Panc1 (cell line): ENCODE measurements at regions not wholly inside any gene's neighbourhood (a gene's known extent, or its start where the extent isn't known, plus 50 kb on each side); places are given as distances from the start of the nearest gene placed in this dataset.

ENCODE experiments used
- ATAC-seq: fragments of 200-7000 bp; cut with Tn5 transposase; 2 replicates; pipeline ENCODE4 v1.9.1; 2020; ENCODE audit warnings: mild to moderate bottlenecking, moderate library complexity
- BruUV-seq: library from RNA; stranded (reverse); fragments of 400-500 nt; replicated peaks from 2 replicates; lab custom pipeline; 2021; lab: Mats Ljungman, UMichigan
- CTCF ChIA-PET: fragments of 300-600 bp; sonication (Branson Sonifier 250); formaldehyde crosslinking; loops from one replicate; lab custom pipeline; 2022; ENCODE audit warnings: antibody characterized with exemption; lab: Charles Lee
- POLR2A ChIA-PET: fragments of 300-600 bp; sonication (Branson Sonifier 250); formaldehyde crosslinking; loops from one replicate; lab custom pipeline; 2022; ENCODE audit warnings: antibody characterized with exemption; lab: Charles Lee
- DNase-seq: peaks from one replicate; pipeline ENCODE4 v3.0.0-alpha.2; 2010; ENCODE audit warnings: low read depth, low spot score
- H3K27ac ChIP-seq: 2 replicates; pipeline ENCODE4 v1.5.1; 2011; ENCODE audit warnings: mild to moderate bottlenecking, low read length, inconsistent platforms
- H3K27me3 ChIP-seq: fragments of 200-500 bp; sonication (Bioruptor generic); 2 replicates; pipeline ENCODE4 v1.6.0; 2014; ENCODE audit warnings: low read length, inconsistent platforms; ENCODE audit not compliant: control insufficient read depth, insufficient read depth
- H3K36me3 ChIP-seq: fragments of 200-500 bp; sonication (Bioruptor generic); 2 replicates; pipeline ENCODE4 v1.5.1; 2014; ENCODE audit warnings: inconsistent platforms, mild to moderate bottlenecking, low read length, moderate library complexity; ENCODE audit not compliant: control insufficient read depth, insufficient read depth
- H3K4me1 ChIP-seq: 2 replicates; pipeline ENCODE4 v1.5.1; 2011; ENCODE audit warnings: inconsistent platforms, mild to moderate bottlenecking, low read length, moderate library complexity; ENCODE audit not compliant: control insufficient read depth, insufficient read depth
- H3K4me3 ChIP-seq, 2 experiments: 2 replicates each; pipeline ENCODE4 v1.5.1; 2011 to 2012; ENCODE audit warnings: low read depth in 2 of 2, low read length in 2 of 2, mild to moderate bottlenecking in 2 of 2, inconsistent platforms in 1 of 2, moderate library complexity in 1 of 2
- H3K9me3 ChIP-seq: fragments of 200-500 bp; sonication (Bioruptor generic); 2 replicates; pipeline ENCODE4 v1.5.1; 2014; ENCODE audit warnings: low read depth, mild to moderate bottlenecking, inconsistent platforms, low read length, moderate library complexity; ENCODE audit not compliant: control insufficient read depth, insufficient read depth
- POLR2AphosphoS5 ChIP-seq: IDR thresholded peaks from 2 replicates; pipeline ENCODE4 v1.6.1; 2012; ENCODE audit warnings: mild to moderate bottlenecking, low read depth, low read length, moderate library complexity
- SIN3A ChIP-seq: IDR thresholded peaks from 2 replicates; pipeline ENCODE4 v1.6.1; 2012; ENCODE audit warnings: low read depth, mild to moderate bottlenecking, low read length, moderate library complexity, borderline replicate concordance; ENCODE audit not compliant: insufficient read depth
- TCF7L2 ChIP-seq: IDR thresholded peaks from 2 replicates; pipeline ENCODE4 v1.6.1; 2011; ENCODE audit warnings: mild to moderate bottlenecking, low read depth, low read length, inconsistent platforms
- in situ Hi-C: cut with HindIII; loops from 2 replicates; pipeline ENCODE4 v1.10.0; 2016; ENCODE audit warnings: low sequenced_read_pairs, low pct_unique_long_range_greater_than_20kb
- intact Hi-C: fragments of 100-400 bp; cut with micrococcal nuclease; formaldehyde crosslinking; loops from one replicate; pipeline ENCODE4 v1.10.0; 2022; ENCODE audit not compliant: unreplicated experiment
- TF ChIP-seq, protein P1 (sequence below), 2 experiments: IDR thresholded peaks; 2 replicates each; pipeline ENCODE4 v1.6.1; 2011 to 2012; ENCODE audit warnings: low read depth in 2 of 2, control low read depth in 1 of 2, low read length in 1 of 2, mild to moderate bottlenecking in 1 of 2, moderate library complexity in 1 of 2; ENCODE audit not compliant: insufficient read depth in 1 of 2
- TF ChIP-seq, protein P2 (sequence below): fragments of 450-650 bp; IDR thresholded peaks from 2 replicates; pipeline ENCODE4 v1.5.1; 2017; ENCODE audit warnings: mild to moderate bottlenecking

DNA sequence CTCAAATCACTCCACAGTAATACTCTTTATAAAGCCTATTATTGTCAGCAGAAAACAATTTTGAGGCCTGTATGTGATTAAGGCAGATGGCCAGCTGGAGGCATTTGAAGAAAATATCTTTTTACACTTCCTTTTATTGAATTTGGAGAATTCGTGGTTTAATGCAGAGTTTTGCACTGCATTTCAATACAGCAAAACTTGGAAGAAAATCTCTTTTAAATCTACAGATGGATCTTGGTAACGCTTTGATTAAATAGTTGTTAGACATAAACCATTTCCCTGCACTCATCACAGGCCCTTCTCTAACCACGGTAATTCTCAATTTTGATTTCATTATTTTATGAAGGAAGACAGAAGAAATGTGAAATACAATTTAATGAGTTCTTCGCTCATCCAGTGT is 185.7 kb downstream of the RFC3 start:
- ATAC-seq (no peak), DNase-seq (no peak)
- in situ Hi-C loops (no loop called here), intact Hi-C loops (no loop called here)
- no peak for TF ChIP-seq TCF7L2
- TF ChIP-seq POLR2AphosphoS5, result no peak
- TF ChIP-seq, protein P1, sequence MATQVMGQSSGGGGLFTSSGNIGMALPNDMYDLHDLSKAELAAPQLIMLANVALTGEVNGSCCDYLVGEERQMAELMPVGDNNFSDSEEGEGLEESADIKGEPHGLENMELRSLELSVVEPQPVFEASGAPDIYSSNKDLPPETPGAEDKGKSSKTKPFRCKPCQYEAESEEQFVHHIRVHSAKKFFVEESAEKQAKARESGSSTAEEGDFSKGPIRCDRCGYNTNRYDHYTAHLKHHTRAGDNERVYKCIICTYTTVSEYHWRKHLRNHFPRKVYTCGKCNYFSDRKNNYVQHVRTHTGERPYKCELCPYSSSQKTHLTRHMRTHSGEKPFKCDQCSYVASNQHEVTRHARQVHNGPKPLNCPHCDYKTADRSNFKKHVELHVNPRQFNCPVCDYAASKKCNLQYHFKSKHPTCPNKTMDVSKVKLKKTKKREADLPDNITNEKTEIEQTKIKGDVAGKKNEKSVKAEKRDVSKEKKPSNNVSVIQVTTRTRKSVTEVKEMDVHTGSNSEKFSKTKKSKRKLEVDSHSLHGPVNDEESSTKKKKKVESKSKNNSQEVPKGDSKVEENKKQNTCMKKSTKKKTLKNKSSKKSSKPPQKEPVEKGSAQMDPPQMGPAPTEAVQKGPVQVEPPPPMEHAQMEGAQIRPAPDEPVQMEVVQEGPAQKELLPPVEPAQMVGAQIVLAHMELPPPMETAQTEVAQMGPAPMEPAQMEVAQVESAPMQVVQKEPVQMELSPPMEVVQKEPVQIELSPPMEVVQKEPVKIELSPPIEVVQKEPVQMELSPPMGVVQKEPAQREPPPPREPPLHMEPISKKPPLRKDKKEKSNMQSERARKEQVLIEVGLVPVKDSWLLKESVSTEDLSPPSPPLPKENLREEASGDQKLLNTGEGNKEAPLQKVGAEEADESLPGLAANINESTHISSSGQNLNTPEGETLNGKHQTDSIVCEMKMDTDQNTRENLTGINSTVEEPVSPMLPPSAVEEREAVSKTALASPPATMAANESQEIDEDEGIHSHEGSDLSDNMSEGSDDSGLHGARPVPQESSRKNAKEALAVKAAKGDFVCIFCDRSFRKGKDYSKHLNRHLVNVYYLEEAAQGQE (IDR thresholded peaks at IDR 0.05; ENCODE audit: insufficient read depth in 1 of 2, low read depth in 2 of 2, low read length in 1 of 2), result no peak
- TF ChIP-seq, protein P2, sequence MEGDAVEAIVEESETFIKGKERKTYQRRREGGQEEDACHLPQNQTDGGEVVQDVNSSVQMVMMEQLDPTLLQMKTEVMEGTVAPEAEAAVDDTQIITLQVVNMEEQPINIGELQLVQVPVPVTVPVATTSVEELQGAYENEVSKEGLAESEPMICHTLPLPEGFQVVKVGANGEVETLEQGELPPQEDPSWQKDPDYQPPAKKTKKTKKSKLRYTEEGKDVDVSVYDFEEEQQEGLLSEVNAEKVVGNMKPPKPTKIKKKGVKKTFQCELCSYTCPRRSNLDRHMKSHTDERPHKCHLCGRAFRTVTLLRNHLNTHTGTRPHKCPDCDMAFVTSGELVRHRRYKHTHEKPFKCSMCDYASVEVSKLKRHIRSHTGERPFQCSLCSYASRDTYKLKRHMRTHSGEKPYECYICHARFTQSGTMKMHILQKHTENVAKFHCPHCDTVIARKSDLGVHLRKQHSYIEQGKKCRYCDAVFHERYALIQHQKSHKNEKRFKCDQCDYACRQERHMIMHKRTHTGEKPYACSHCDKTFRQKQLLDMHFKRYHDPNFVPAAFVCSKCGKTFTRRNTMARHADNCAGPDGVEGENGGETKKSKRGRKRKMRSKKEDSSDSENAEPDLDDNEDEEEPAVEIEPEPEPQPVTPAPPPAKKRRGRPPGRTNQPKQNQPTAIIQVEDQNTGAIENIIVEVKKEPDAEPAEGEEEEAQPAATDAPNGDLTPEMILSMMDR, result no peak
- Histone ChIP-seq H3K36me3 (no peaks in the 10 kb centered on the region), H3K4me3 (no peak overlapping the region), H3K9me3 (no peaks in the 10 kb centered on the region), H3K27ac (no peak overlapping the region), H3K27me3 (no peaks in the 10 kb centered on the region), H3K4me1 (no peaks in the 10 kb centered on the region)
- CTCF ChIA-PET, result no interaction called here
- no TSS peak for BruUV-seq
- POLR2A ChIA-PET, result no interaction called here

- no peak for DNase-seq
- no peaks in the 10 kb centered on the region for H3K9me3 ChIP-seq
- H3K27ac ChIP-seq, result no peak overlapping the region
- TF ChIP-seq POLR2AphosphoS5, result no peak
- TF ChIP-seq, protein P2, result no peak
- TF ChIP-seq, protein P1 (IDR thresholded peaks at IDR 0.05; ENCODE audit: insufficient read depth in 1 of 2, low read depth in 2 of 2, low read length in 1 of 2), result no peak
- TF ChIP-seq SIN3A, result no peak
- no peak for TF ChIP-seq TCF7L2
- ATAC-seq, result no peak
- H3K36me3 ChIP-seq, result no peaks in the 10 kb centered on the region
- in situ Hi-C loops, result no loop called here
- no peak overlapping the region for H3K4me3 ChIP-seq
- ChIA-PET POLR2A (no interaction called here), CTCF (interaction anchor here (0.6 kb wide), 1 partner anchor 12 kb away, joined by 4 read pairs; no protein-coding TSS in a partner anchor)
- no peaks in the 10 kb centered on the region for H3K4me1 ChIP-seq
- no TSS peak for BruUV-seq
- no peaks in the 10 kb centered on the region for H3K27me3 ChIP-seq
- intact Hi-C loops, result no loop called here
Observed at GRCh38 chr13:34004676-34005075, 186.7 kb downstream of the RFC3 start.
